Activated CD4-positive, alpha-beta T cell treated with anti-CD3 and anti-CD28 coated beads, Interleukin-2, Interleukin-4, amounts not matched to agents 100 ng/mL and 50 ng/mL, durations not matched to agents 16 hours and 8 hours (primary cell): ENCODE measurements at regions not wholly inside any gene's neighbourhood (a gene's known extent, or its start where the extent isn't known, plus 50 kb on each side); places are given as distances from the start of the nearest gene placed in this dataset.
"Not testable (repeated sequence)": the region's sequence is repeated elsewhere in the genome, so short reads cannot be mapped to it uniquely, and the experiment has no call there.

Experiments
- DNase-seq: peaks from one replicate; pipeline ENCODE4 v3.0.0-alpha.2; 2020; ENCODE audit warnings: low spot score

GRCh38 chr1:189563784-189564183 lies 913.9 kb downstream of the BRINP3 start:
- no peak for DNase-seq

- DNase-seq = no peak
Measured at GRCh38 chr1:189567890-189568289, 909.8 kb downstream of the BRINP3 start.

- no peak for DNase-seq
Measured at GRCh38 chr1:189596197-189596596, 881.5 kb downstream of the BRINP3 start.

- DNase-seq = no peak
Measured at GRCh38 chr1:189597083-189597482, 880.6 kb downstream of the BRINP3 start.

GRCh38 chr1:189605226-189605625 lies 872.4 kb downstream of the BRINP3 start:
- no peak for DNase-seq

- DNase-seq = no peak
Measured at GRCh38 chr1:189606047-189606446, 871.6 kb downstream of the BRINP3 start.

- DNase-seq = no peak
Measured at GRCh38 chr1:189606795-189607476, 870.7 kb downstream of the BRINP3 start.

- no peak for DNase-seq
Measured at GRCh38 chr1:189607477-189608096, 870.1 kb downstream of the BRINP3 start.

- no peak for DNase-seq
Measured at GRCh38 chr1:189609167-189609566, 868.5 kb downstream of the BRINP3 start.

GRCh38 chr1:189616893-189617292 lies 860.8 kb downstream of the BRINP3 start:
- DNase-seq = no peak

- DNase-seq = no peak
Measured at GRCh38 chr1:189619682-189620332, 857.9 kb downstream of the BRINP3 start.

GRCh38 chr1:189620471-189620870 lies 857.2 kb downstream of the BRINP3 start:
- no peak for DNase-seq

GRCh38 chr1:189623336-189623735 lies 854.3 kb downstream of the BRINP3 start:
- DNase-seq = no peak

GRCh38 chr1:189627427-189627826 lies 850.2 kb downstream of the BRINP3 start:
- no peak for DNase-seq

GRCh38 chr1:189628857-189629256 lies 848.8 kb downstream of the BRINP3 start:
- no peak for DNase-seq

GRCh38 chr1:189633658-189634057 lies 844.0 kb downstream of the BRINP3 start:
- DNase-seq = no peak

- DNase-seq = no peak
Measured at GRCh38 chr1:189637041-189637440, 840.6 kb downstream of the BRINP3 start.

GRCh38 chr1:189644156-189644555 lies 833.5 kb downstream of the BRINP3 start:
- DNase-seq = not testable (repeated sequence)

- DNase-seq = no peak
Measured at GRCh38 chr1:189644970-189645369, 832.7 kb downstream of the BRINP3 start.

- DNase-seq = no peak
Measured at GRCh38 chr1:189646066-189646465, 831.6 kb downstream of the BRINP3 start.

- no peak for DNase-seq
Measured at GRCh38 chr1:189654906-189655305, 822.8 kb downstream of the BRINP3 start.

- DNase-seq = no peak
Measured at GRCh38 chr1:189656628-189657530, 820.8 kb downstream of the BRINP3 start.
